ENCODE measurements at regions not wholly inside any gene's neighbourhood (a gene's known extent, or its start where the extent isn't known, plus 50 kb on each side); places are given as distances from the start of the nearest gene placed in this dataset.
"Not testable (repeated sequence)": the region's sequence is repeated elsewhere in the genome, so short reads cannot be mapped to it uniquely, and the experiment has no call there.

- no peak for DNase-seq
Measured at GRCh38 chr18:8501044-8501443, 108.2 kb upstream of the RAB12 start.

- DNase-seq, result no peak
Measured at GRCh38 chr18:8503248-8503647, 106.0 kb upstream of the RAB12 start.

DNA sequence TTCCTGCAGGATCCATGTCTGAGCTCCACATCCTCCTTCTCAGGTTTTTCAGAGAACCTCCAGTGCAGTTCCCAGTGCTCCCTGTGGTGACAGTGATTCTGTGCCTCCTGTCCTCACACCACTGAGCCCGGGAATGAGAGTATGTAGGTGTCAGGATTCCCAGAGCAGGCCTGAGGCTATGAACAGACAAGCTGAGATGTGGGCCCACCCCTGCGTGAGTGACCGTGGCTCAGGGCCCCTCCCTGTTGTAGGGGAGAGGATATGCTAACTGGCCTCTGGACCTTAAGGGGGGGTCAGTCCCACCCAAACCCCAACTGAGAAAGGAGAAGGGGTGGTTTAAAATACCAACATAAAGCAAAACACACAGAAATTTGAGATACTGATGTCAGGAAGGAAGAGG lies 104.8 kb upstream of the RAB12 start:
- no peak for DNase-seq

DNA sequence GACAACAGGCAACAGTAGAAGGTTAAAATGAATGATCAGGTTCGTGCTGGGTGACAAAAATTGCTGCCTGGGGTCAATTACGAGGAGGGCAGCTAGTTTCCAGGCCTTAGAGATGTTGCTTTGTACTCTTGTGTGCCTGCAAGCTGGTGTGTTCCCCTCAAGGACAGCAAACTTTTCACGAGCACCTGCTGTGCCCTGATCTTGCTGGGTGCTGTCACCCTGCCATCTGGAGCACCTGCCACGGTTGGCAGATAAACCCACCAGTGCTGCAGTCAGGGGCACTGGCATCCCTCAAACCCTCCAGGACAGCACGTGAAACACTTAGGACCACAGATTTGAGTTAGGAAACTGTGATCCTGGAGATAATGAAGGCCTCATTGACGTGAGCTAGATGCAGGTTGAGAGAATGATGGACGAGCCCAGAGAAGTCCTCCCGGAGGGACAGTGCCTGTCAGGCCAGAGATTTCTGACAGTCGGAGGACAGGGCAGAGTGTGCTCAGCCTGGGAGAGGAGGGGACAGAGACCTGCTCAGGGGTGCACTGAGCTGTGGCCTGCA lies 104.3 kb upstream of the RAB12 start:
- DNase-seq, result no peak

- DNase-seq, result no peak
Measured at GRCh38 chr18:8506251-8507049, 102.8 kb upstream of the RAB12 start.

DNA sequence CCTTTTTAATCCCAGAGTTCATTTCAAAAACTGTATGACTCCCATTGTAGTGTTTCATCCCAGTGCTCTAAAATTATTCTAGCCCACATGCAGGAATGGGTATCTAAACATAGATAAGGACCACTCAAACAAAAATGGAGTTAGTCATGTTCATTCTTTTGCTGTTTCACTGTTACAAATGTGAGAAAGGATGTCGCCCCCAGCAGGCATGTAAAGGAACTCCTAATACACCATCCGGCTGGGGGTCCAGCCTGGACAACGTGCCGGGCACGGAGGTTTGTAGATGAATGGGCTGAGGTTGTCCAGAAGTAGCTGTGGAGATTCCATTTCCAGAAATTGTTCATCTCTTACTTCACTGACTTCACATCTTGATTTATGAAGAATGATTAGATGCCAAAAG lies 101.9 kb upstream of the RAB12 start:
- DNase-seq, result no peak

DNA sequence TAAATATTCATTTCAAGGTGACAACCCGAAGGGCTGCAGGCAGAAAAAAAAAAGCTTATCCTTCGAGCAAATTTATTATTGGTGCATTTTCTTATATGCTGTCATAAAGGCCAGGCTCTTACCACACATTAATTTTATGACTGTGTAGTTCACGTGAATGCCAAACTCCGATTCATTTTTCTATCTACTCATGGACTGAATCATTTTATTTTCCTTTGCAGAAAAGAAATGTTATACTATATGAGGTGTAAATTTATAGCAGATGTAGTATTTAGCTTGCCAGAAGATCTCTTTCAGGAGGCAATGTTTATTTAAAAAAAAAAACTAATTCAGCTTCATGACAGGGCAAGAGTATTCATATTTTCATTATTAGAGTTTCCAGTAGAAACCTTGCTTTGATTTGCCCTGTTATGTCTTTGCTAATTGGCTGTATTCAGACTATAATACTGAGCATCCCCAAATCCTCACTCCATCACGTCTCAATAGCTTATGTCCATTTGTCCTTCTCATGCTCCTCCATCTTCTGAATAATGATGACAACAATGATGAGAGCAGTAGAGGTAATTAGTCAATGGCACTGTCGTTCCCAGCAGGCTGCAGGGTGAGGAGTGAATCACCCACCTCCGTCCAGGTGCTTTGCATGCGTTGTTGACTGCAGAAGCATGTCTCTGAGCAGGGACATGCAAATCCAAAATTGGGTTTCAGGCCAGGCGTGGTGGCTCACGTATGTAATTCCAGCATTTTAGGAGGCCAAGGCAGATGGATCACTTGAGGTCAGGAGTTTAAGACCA lies 101.1 kb upstream of the RAB12 start:
- no peak for DNase-seq

- DNase-seq, result no peak
Measured at GRCh38 chr18:8513249-8513648, 96.0 kb upstream of the RAB12 start.

GRCh38 chr18:8514409-8514808 lies 94.8 kb upstream of the RAB12 start:
- no peak for DNase-seq

- DNase-seq, result no peak
Measured at GRCh38 chr18:8515142-8515865, 93.9 kb upstream of the RAB12 start.

- no peak for DNase-seq
Measured at GRCh38 chr18:8516371-8517250, 92.6 kb upstream of the RAB12 start.

- no peak for DNase-seq
Measured at GRCh38 chr18:8517276-8517675, 92.0 kb upstream of the RAB12 start.

DNA sequence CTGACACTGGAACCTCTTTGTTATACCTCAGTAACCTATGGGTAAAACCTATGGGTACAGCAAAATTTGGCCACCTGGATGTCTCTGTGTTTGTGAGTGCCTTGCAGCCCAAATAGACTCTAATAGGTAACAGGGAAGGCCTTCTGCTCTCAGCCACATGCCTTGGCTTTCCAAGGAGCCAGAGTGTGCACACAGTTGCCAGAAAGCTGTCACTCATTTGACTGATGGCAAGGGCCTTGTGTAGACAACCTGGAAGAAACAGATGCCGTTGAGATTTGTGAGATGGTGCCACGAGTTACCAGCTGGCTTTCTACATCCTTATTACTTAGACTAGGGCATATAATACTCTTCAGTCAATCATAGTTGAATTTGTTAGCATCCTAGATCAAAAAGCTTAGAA lies 90.1 kb upstream of the RAB12 start:
- no peak for DNase-seq

- DNase-seq, result no peak
Measured at GRCh38 chr18:8520266-8520665, 89.0 kb upstream of the RAB12 start.

DNA sequence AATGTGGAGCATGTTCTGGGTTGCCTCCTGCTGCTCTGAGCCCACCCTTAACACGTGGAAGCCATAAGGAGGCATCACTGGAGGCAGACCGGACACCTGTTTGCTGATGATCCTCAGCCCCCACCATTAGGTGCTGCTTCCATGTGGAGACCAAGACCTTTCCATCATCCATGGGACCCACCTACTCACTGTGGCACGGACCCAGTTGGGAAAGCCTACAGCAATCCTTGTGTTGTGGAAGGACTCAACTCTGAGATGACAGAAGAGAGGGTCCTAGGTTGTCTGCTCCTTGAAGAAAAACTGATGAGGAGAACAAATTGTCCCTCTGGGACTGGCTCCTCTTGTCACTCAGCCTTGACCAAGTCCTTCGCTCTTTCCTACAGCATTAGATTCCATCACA lies 86.5 kb upstream of the RAB12 start:
- no peak for DNase-seq

- no peak for DNase-seq
Measured at GRCh38 chr18:8525692-8526091, 83.5 kb upstream of the RAB12 start.

DNA sequence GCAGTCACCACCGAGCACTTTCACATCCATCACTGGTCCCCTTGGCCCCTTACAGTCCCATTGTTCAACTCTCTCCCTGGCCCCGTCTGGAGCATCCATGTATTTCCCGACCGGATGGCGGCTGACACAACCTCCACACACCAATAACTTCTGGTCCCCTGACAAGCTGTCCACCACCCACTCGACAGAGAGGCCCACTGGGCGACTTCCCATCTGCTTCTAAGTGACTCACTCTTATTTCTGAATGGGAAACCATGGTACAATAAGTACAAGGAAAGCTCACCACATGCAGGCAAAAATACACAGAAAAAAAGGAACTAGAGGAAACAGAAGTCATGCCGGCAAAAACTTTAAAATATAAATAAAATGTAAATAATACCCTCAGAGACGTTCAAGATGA lies 82.9 kb upstream of the RAB12 start:
- DNase-seq, result no peak

DNA sequence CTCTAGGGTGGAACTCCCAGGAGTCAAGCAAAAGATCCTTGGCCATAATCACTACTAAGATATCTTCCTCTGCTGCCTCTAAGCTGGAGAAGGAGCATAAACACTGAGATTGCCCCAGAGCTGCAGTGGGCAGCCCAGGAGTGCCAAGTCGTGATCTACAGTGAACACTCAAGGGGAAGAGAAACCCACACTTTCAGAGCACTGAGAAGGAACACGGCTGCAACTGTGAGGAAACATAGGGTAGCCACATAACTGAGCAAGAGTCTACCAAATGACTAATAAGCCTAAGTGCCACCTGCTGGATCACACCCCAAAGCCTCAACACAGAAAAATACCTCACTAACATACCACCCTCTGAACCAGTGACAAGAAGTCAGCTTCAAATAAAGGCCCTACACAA lies 79.6 kb upstream of the RAB12 start:
- no peak for DNase-seq

DNA sequence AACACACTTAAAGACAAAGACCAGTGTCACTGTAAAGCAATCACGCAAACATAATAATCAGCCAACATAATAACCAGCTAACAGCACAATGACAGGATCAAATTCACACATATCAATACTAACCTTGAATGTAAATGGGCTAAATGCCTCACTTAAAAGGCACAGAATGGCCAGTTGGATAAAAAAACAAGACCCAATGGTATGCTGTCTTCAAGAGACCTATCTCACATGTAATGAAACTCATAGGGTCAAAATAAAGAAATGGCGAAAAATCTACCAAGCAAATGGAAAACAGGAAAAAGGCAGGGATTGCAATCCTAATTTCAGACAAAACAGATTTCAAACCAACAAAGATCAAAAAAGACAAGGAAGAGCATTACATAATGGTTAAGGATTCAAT lies 78.2 kb upstream of the RAB12 start:
- not testable (repeated sequence) for DNase-seq

GRCh38 chr18:8536231-8536630 lies 73.0 kb upstream of the RAB12 start:
- DNase-seq, result peak; percentile 29

GRCh38 chr18:8536922-8537321 lies 72.3 kb upstream of the RAB12 start:
- no peak for DNase-seq

- DNase-seq, result no peak
Measured at GRCh38 chr18:8537400-8537799, 71.8 kb upstream of the RAB12 start.

Measured in kidney glomerular epithelial cell (primary cell).